ENCODE measurements at regions not wholly inside any gene's neighbourhood (a gene's known extent, or its start where the extent isn't known, plus 50 kb on each side); places are given as distances from the start of the nearest gene placed in this dataset.

DNA sequence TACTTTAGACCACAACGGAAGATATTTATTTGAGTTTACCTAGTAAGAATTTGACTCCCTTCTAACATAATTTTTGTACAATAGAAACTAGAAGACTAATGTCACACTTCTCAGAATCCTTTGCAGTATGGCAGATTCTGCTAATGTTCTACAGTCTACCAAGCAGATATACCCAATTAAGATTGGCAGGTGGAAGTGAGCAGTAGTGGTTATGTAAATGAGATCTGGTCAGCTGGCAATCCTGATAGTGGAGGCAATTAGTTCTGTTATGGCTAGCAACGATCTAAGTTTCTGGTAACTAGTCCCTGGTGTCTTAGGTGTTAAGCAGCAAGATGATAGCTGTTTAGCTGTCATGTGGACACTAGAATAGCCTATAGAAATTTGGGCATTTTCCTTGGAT, 101.0 kb downstream of the CENPW start:
- BruUV-seq (replicated peaks) = no TSS peak
- no peaks in the 10 kb centered on the region for H3K36me3 ChIP-seq (ENCODE audit: control insufficient read depth in 2 of 2, insufficient read depth in 2 of 2, low read length in 1 of 2)
- FAIRE-seq (no peak), DNase-seq (ENCODE audit: low read depth, low spot score) (no peak), ATAC-seq (peak; percentile 95)
- no peaks in the 10 kb centered on the region for H3K27me3 ChIP-seq (replicated peaks in 1 of 2; ENCODE audit: control insufficient read depth in 2 of 2, insufficient read depth in 2 of 2, low read length in 1 of 2)
- H3K4me3 ChIP-seq = no peak overlapping the region
- 8% methylated on average over 2 of the region's 2 CpGs for WGBS (ENCODE audit: insufficient coverage, insufficient replicate concordance, low lambda C conversion rate, missing lambda C conversion rate)
- ChIA-PET RAD21 (ENCODE audit: unreplicated experiment) (no interaction called here), POLR2A (interaction anchor here (1.0 kb wide), 1 partner anchor 27 kb away, joined by 4 read pairs; no protein-coding TSS in a partner anchor), CTCF (no interaction called here), SMC1A (ENCODE audit: uncharacterized antibody, unreplicated experiment) (no interaction called here)
- no peak overlapping the region for H2AFZ ChIP-seq (ENCODE audit: control insufficient read depth, low read depth, low read length)
- H3K27ac ChIP-seq (ENCODE audit: control insufficient read depth, insufficient read depth) = no peak overlapping the region
- H3K4me1 ChIP-seq (ENCODE audit: control insufficient read depth, insufficient read depth, low read length) = no peaks in the 10 kb centered on the region
- TF ChIP-seq BCL11A (IDR thresholded peaks at IDR 0.05; ENCODE audit: low read depth, low read length) (no peak), MTA2 (IDR thresholded peaks at IDR 0.05; ENCODE audit: low read depth) (peak; percentile 35; the same call in 1 of the 2 replicates), RFX5 (IDR thresholded peaks at IDR 0.05; ENCODE audit: low read depth, low read length) (no peak)
- TF ChIP-seq, protein P1, sequence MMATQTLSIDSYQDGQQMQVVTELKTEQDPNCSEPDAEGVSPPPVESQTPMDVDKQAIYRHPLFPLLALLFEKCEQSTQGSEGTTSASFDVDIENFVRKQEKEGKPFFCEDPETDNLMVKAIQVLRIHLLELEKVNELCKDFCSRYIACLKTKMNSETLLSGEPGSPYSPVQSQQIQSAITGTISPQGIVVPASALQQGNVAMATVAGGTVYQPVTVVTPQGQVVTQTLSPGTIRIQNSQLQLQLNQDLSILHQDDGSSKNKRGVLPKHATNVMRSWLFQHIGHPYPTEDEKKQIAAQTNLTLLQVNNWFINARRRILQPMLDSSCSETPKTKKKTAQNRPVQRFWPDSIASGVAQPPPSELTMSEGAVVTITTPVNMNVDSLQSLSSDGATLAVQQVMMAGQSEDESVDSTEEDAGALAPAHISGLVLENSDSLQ (IDR thresholded peaks at IDR 0.05) = peak; percentile 64
- intact Hi-C loops (cut with micrococcal nuclease; ENCODE audit: unreplicated experiment) = no loop called here
- H3K4me2 ChIP-seq (ENCODE audit: control insufficient read depth, insufficient read depth) = no peak overlapping the region
- in situ Hi-C loops (cut with MboI) = no loop called here
- H3K9me3 ChIP-seq (replicated peaks; ENCODE audit: control insufficient read depth, insufficient read depth, low read length) = no peaks in the 10 kb centered on the region
- H3K79me2 ChIP-seq (ENCODE audit: control insufficient read depth, insufficient read depth, low read length) = no peaks in the 10 kb centered on the region
- H3K9ac ChIP-seq (ENCODE audit: control insufficient read depth, insufficient read depth, low read length) = no peak overlapping the region
- H4K20me1 ChIP-seq (ENCODE audit: control insufficient read depth, insufficient read depth) = no peaks in the 10 kb centered on the region

- in situ Hi-C loops (cut with MboI) (no loop called here), intact Hi-C loops (cut with micrococcal nuclease; ENCODE audit: unreplicated experiment) (no loop called here)
- no TSS peak for BruUV-seq (replicated peaks)
- Histone ChIP-seq H3K4me2 (ENCODE audit: control insufficient read depth, insufficient read depth) (no peak overlapping the region), H4K20me1 (ENCODE audit: control insufficient read depth, insufficient read depth) (no peaks in the 10 kb centered on the region), H2AFZ (ENCODE audit: control insufficient read depth, low read depth, low read length) (no peak overlapping the region), H3K27ac (ENCODE audit: control insufficient read depth, insufficient read depth) (no peak overlapping the region), H3K27me3 (replicated peaks in 1 of 2; ENCODE audit: control insufficient read depth in 2 of 2, insufficient read depth in 2 of 2, low read length in 1 of 2) (no peaks in the 10 kb centered on the region), H3K36me3 (ENCODE audit: control insufficient read depth in 2 of 2, insufficient read depth in 2 of 2, low read length in 1 of 2) (no peaks in the 10 kb centered on the region), H3K79me2 (ENCODE audit: control insufficient read depth, insufficient read depth, low read length) (no peaks in the 10 kb centered on the region), H3K9ac (ENCODE audit: control insufficient read depth, insufficient read depth, low read length) (no peak overlapping the region), H3K4me3 (no peak overlapping the region), H3K9me3 (replicated peaks; ENCODE audit: control insufficient read depth, insufficient read depth, low read length) (no peaks in the 10 kb centered on the region), H3K4me1 (ENCODE audit: control insufficient read depth, insufficient read depth, low read length) (no peaks in the 10 kb centered on the region)
- no peak for FAIRE-seq
- POLR2A ChIA-PET = no interaction called here
- SMC1A ChIA-PET (ENCODE audit: uncharacterized antibody, unreplicated experiment) = interaction anchor here (0.9 kb wide), 1 partner anchor 11 kb away, joined by 3 read pairs; no protein-coding TSS in a partner anchor
- no peak for TF ChIP-seq RELB (IDR thresholded peaks at IDR 0.05; ENCODE audit: low read depth)
- no peak for TF ChIP-seq SRF (IDR thresholded peaks at IDR 0.05; ENCODE audit: low read depth in 2 of 2, low read length in 2 of 2)
- TF ChIP-seq ZNF274 (IDR thresholded peaks at IDR 0.05; ENCODE audit: insufficient read depth, insufficient read length) = no peak
- no peak for DNase-seq (ENCODE audit: low read depth, low spot score)
- CTCF ChIA-PET = interaction anchor here (0.7 kb wide), 1 partner anchor 72 kb away, joined by 4 read pairs; no protein-coding TSS in a partner anchor
- RAD21 ChIA-PET (ENCODE audit: unreplicated experiment) = no interaction called here
- ATAC-seq = no peak
These were observed 104.9 kb downstream of the CENPW start for GRCh38 chr6:126444659-126445273.

All from GM12878 (cell line).